ENCODE measurements at regions not wholly inside any gene's neighbourhood (a gene's known extent, or its start where the extent isn't known, plus 50 kb on each side); places are given as distances from the start of the nearest gene placed in this dataset.

- intact Hi-C loops (cut with DNase I), result loop anchor here in 1 of 2 donors (10.0 kb wide), 2 partner anchors 356 to 696 kb away; no protein-coding TSS in a partner anchor
- ATAC-seq (ENCODE audit: low FRiP score), result no peak
- Histone ChIP-seq H3K4me3 (ENCODE audit: low read length in 2 of 2) (no peak overlapping the region), H3K9me3 (ENCODE audit: control insufficient read depth, low read length) (no peaks in the 10 kb centered on the region), H3K27ac (ENCODE audit: low read depth in 1 of 2, low read length in 2 of 2) (no peak overlapping the region), H3K36me3 (ENCODE audit: control insufficient read depth in 1 of 2, insufficient read depth in 2 of 2, low read length in 1 of 2) (no peaks in the 10 kb centered on the region), H3K4me1 (ENCODE audit: control insufficient read depth in 1 of 2, insufficient read depth in 2 of 2, low read length in 2 of 2) (no peaks in the 10 kb centered on the region), H3K27me3 (ENCODE audit: control insufficient read depth in 1 of 2, insufficient read depth in 2 of 2, low read length in 1 of 2) (no peaks in the 10 kb centered on the region)
- 86 to 89% methylated on average over 19 of the region's 19 CpGs for WGBS, 2 donors
- DNase-seq, result no peak
These were observed 143.0 kb upstream of the ZFHX3 start for GRCh38 chr16:73190688-73191659.

- H3K36me3 ChIP-seq (ENCODE audit: control insufficient read depth in 1 of 2, insufficient read depth in 2 of 2, low read length in 1 of 2), result no peaks in the 10 kb centered on the region
- H3K4me1 ChIP-seq (ENCODE audit: control insufficient read depth in 1 of 2, insufficient read depth in 2 of 2, low read length in 2 of 2), result no peaks in the 10 kb centered on the region
- H3K9me3 ChIP-seq (ENCODE audit: control insufficient read depth, low read length), result no peaks in the 10 kb centered on the region
- H3K27me3 ChIP-seq (ENCODE audit: control insufficient read depth in 1 of 2, insufficient read depth in 2 of 2, low read length in 1 of 2), result no peaks in the 10 kb centered on the region
- ATAC-seq (ENCODE audit: low FRiP score) (no peak), DNase-seq (no peak)
- no peak overlapping the region for H3K4me3 ChIP-seq (ENCODE audit: low read length in 2 of 2)
- WGBS, 2 donors, result 83 to 91% methylated on average over 2 of the region's 2 CpGs
- intact Hi-C loops (cut with DNase I), result loop anchor here in 1 of 2 donors (10.0 kb wide), 2 partner anchors 355 to 695 kb away; no protein-coding TSS in a partner anchor
- H3K27ac ChIP-seq (ENCODE audit: low read depth in 1 of 2, low read length in 2 of 2), result no peak overlapping the region
These were observed 142.3 kb upstream of the ZFHX3 start for GRCh38 chr16:73190256-73190655.

- H3K9me3 ChIP-seq (ENCODE audit: control insufficient read depth, low read length), result no peaks in the 10 kb centered on the region
- WGBS, 2 donors, result 82 to 89% methylated on average over 13 of the region's 13 CpGs
- H3K27me3 ChIP-seq (ENCODE audit: control insufficient read depth in 1 of 2, insufficient read depth in 2 of 2, low read length in 1 of 2), result no peaks in the 10 kb centered on the region
- no peak for ATAC-seq (ENCODE audit: low FRiP score)
- no peak for DNase-seq
- no peak overlapping the region for H3K27ac ChIP-seq (ENCODE audit: low read depth in 1 of 2, low read length in 2 of 2)
- H3K4me3 ChIP-seq (ENCODE audit: low read length in 2 of 2), result no peak overlapping the region
- no peaks in the 10 kb centered on the region for H3K4me1 ChIP-seq (ENCODE audit: control insufficient read depth in 1 of 2, insufficient read depth in 2 of 2, low read length in 2 of 2)
- no peaks in the 10 kb centered on the region for H3K36me3 ChIP-seq (ENCODE audit: control insufficient read depth in 1 of 2, insufficient read depth in 2 of 2, low read length in 1 of 2)
- intact Hi-C loops (cut with DNase I), result no loop called here
These were observed 141.2 kb upstream of the ZFHX3 start for GRCh38 chr16:73189136-73189535.

DNA sequence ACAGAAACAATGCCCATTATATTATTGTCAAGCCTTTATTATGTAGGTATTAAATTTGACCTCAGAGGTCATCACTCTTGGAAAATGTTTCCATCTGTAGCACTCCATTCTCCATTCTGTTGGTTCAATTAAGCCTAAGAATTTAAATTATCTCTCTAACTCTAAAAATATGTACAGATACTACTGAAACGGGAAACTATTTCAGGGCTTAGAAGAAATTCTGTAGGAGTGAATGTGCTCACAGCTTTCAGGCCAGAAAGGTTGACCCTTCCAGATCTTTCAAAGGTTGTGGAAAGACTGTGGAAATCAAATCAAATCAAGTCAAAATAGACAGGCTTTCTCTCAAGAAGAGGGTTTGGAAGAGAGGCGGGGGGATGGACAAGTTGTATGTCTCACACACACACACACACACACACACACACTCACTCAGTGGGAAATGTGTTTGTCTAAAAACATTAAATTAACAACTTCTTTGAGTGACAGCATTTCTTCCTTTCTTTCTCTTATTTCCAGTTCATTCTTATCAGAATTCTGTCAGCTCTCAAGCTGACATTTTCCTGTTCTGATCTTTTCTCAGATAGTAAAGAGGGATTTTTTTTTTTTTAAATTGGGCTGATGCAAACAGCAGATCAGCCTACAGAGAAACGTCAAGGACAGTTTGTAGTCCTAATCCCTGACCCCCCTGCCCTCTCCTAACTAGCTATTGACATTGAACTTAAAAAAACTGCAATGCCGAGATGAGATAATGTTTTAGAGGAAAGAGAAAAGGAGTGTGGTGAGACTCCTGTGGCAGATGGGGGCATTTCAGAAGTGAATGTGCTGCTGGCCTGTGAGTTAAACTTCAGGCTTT is 139.0 kb upstream of the ZFHX3 start:
- H3K36me3 ChIP-seq (ENCODE audit: control insufficient read depth in 1 of 2, insufficient read depth in 2 of 2, low read length in 1 of 2), result no peaks in the 10 kb centered on the region
- intact Hi-C loops (cut with DNase I), result no loop called here
- 54 to 61% methylated on average over 4 of the region's 4 CpGs for WGBS, 2 donors

GRCh38 chr16:73185737-73186136 is 137.8 kb upstream of the ZFHX3 start:
- H3K9me3 ChIP-seq (ENCODE audit: control insufficient read depth, low read length), result no peaks in the 10 kb centered on the region
- 96 to 97% methylated on average over 11 of the region's 11 CpGs for WGBS, 2 donors
- intact Hi-C loops (cut with DNase I), result no loop called here
- H3K4me3 ChIP-seq (ENCODE audit: low read length in 2 of 2), result no peak overlapping the region
- DNase-seq (no peak), ATAC-seq (ENCODE audit: low FRiP score) (no peak)
- H3K27me3 ChIP-seq (ENCODE audit: control insufficient read depth in 1 of 2, insufficient read depth in 2 of 2, low read length in 1 of 2), result no peaks in the 10 kb centered on the region
- H3K4me1 ChIP-seq (ENCODE audit: control insufficient read depth in 1 of 2, insufficient read depth in 2 of 2, low read length in 2 of 2), result no peaks in the 10 kb centered on the region
- H3K36me3 ChIP-seq (ENCODE audit: control insufficient read depth in 1 of 2, insufficient read depth in 2 of 2, low read length in 1 of 2), result no peaks in the 10 kb centered on the region
- H3K27ac ChIP-seq (ENCODE audit: low read depth in 1 of 2, low read length in 2 of 2), result no peak overlapping the region

More for the DNA sequence above, 139.0 kb upstream of the ZFHX3 start:
- Histone ChIP-seq H3K9me3 (ENCODE audit: control insufficient read depth, low read length) (no peaks in the 10 kb centered on the region), H3K4me1 (ENCODE audit: control insufficient read depth in 1 of 2, insufficient read depth in 2 of 2, low read length in 2 of 2) (no peaks in the 10 kb centered on the region), H3K4me3 (ENCODE audit: low read length in 2 of 2) (no peak overlapping the region), H3K27me3 (ENCODE audit: control insufficient read depth in 1 of 2, insufficient read depth in 2 of 2, low read length in 1 of 2) (no peaks in the 10 kb centered on the region), H3K27ac (ENCODE audit: low read depth in 1 of 2, low read length in 2 of 2) (no peak overlapping the region)
- ATAC-seq (ENCODE audit: low FRiP score) (no peak), DNase-seq (no peak)

- Histone ChIP-seq H3K4me3 (ENCODE audit: low read length in 2 of 2) (no peak overlapping the region), H3K9me3 (ENCODE audit: control insufficient read depth, low read length) (no peaks in the 10 kb centered on the region), H3K4me1 (ENCODE audit: control insufficient read depth in 1 of 2, insufficient read depth in 2 of 2, low read length in 2 of 2) (no peaks in the 10 kb centered on the region), H3K36me3 (ENCODE audit: control insufficient read depth in 1 of 2, insufficient read depth in 2 of 2, low read length in 1 of 2) (no peaks in the 10 kb centered on the region), H3K27me3 (ENCODE audit: control insufficient read depth in 1 of 2, insufficient read depth in 2 of 2, low read length in 1 of 2) (no peaks in the 10 kb centered on the region), H3K27ac (ENCODE audit: low read depth in 1 of 2, low read length in 2 of 2) (no peak overlapping the region)
- no peak for DNase-seq
- WGBS, 2 donors, result 73 to 79% methylated on average over 17 of the region's 17 CpGs
- intact Hi-C loops (cut with DNase I), result no loop called here
- ATAC-seq (ENCODE audit: low FRiP score), result no peak
These were observed 135.7 kb upstream of the ZFHX3 start for GRCh38 chr16:73183611-73184092.

GRCh38 chr16:73179705-73180331 is 131.9 kb upstream of the ZFHX3 start:
- H3K27ac ChIP-seq (ENCODE audit: low read depth in 1 of 2, low read length in 2 of 2), result no peak overlapping the region
- H3K4me3 ChIP-seq (ENCODE audit: low read length in 2 of 2), result no peak overlapping the region
- H3K4me1 ChIP-seq (ENCODE audit: control insufficient read depth in 1 of 2, insufficient read depth in 2 of 2, low read length in 2 of 2), result no peaks in the 10 kb centered on the region
- no peaks in the 10 kb centered on the region for H3K27me3 ChIP-seq (ENCODE audit: control insufficient read depth in 1 of 2, insufficient read depth in 2 of 2, low read length in 1 of 2)
- intact Hi-C loops (cut with DNase I), result loop anchor here in 1 of 2 donors (10.0 kb wide), 1 partner anchor 335 kb away; no protein-coding TSS in a partner anchor
- H3K36me3 ChIP-seq (ENCODE audit: control insufficient read depth in 1 of 2, insufficient read depth in 2 of 2, low read length in 1 of 2), result no peaks in the 10 kb centered on the region
- peak in 1 of 2 donors; percentile 62 for DNase-seq
- peak; percentile 71 for ATAC-seq (ENCODE audit: low FRiP score)
- H3K9me3 ChIP-seq (ENCODE audit: control insufficient read depth, low read length), result no peaks in the 10 kb centered on the region
- 75 to 76% methylated on average over 12 of the region's 12 CpGs for WGBS, 2 donors

DNA sequence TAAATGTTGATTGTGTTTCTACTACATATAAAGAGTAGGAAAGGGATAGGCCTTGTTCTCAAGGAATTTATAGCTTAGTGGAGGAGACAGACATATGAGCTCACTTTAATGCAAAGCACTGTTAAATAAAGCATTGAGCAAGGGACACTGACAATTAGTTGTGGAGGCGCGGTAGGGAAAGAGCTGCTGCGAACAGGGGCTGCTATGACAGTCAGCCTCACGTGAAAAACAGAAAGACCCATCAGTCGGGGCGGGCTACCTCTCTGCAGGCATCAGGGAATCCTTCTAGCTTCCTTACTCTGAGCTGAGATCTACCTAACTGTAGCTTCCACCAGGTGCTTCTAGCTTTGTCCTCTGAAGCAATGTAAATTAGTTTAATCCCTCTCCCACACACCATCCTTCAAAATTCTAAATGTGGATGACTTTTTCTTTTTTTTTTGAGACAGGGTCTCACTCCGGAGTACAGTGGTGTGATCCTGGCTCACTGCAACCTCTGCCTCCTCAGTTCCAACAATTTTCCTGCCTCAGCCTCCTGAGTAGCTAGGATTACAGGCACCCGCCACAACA is 129.9 kb upstream of the ZFHX3 start:
- intact Hi-C loops (cut with DNase I), result loop anchor here in 1 of 2 donors (10.0 kb wide), 1 partner anchor 333 kb away; no protein-coding TSS in a partner anchor

More for the DNA sequence above, 129.9 kb upstream of the ZFHX3 start:
- DNase-seq (no peak), ATAC-seq (ENCODE audit: low FRiP score) (no peak)
- Histone ChIP-seq H3K36me3 (ENCODE audit: control insufficient read depth in 1 of 2, insufficient read depth in 2 of 2, low read length in 1 of 2) (no peaks in the 10 kb centered on the region), H3K27ac (ENCODE audit: low read depth in 1 of 2, low read length in 2 of 2) (no peak overlapping the region), H3K4me3 (ENCODE audit: low read length in 2 of 2) (no peak overlapping the region), H3K9me3 (ENCODE audit: control insufficient read depth, low read length) (no peaks in the 10 kb centered on the region), H3K4me1 (ENCODE audit: control insufficient read depth in 1 of 2, insufficient read depth in 2 of 2, low read length in 2 of 2) (peaks cover 0 to 5% of the 10 kb centered on the region in 2 donors), H3K27me3 (ENCODE audit: control insufficient read depth in 1 of 2, insufficient read depth in 2 of 2, low read length in 1 of 2) (no peaks in the 10 kb centered on the region)
- WGBS, 2 donors, result 78 to 87% methylated on average over 8 of the region's 8 CpGs

All from aorta (tissue), 5 donors.